Kidney (tissue), 13 donors: ENCODE measurements at regions not wholly inside any gene's neighbourhood (a gene's known extent, or its start where the extent isn't known, plus 50 kb on each side); places are given as distances from the start of the nearest gene placed in this dataset.
A peak's percentile ranks its signal among the peaks of the same experiment; 100 is the strongest.
"Not testable (repeated sequence)": the region's sequence is repeated elsewhere in the genome, so short reads cannot be mapped to it uniquely, and the experiment has no call there.

ENCODE experiments used
- DNase-seq, 5 donors: peaks; one replicate each; pipeline ENCODE4 v3.0.0-alpha.2; 2013 to 2020
- FAIRE-seq: peaks from 2 replicates; lab custom pipeline; 2012; peaks lifted over from hg19 to GRCh38; lab: Jason Lieb, UNC
- H3K27ac ChIP-seq, 2 donors: one replicate each; pipeline ENCODE4 v1.7.0; 2013; ENCODE audit warnings: low read depth in 2 of 2, low read length in 2 of 2, inconsistent platforms in 1 of 2
- H3K27me3 ChIP-seq: one replicate; pipeline ENCODE4 v1.7.1; 2013; ENCODE audit warnings: low read length, inconsistent platforms; ENCODE audit not compliant: control insufficient read depth, insufficient read depth
- H3K36me3 ChIP-seq, 3 donors: one replicate each; pipeline versions ENCODE4 v1.7.0 to v1.7.1; 2013; ENCODE audit warnings: low read length in 3 of 3, control low read depth in 1 of 3, inconsistent platforms in 1 of 3; ENCODE audit not compliant: insufficient read depth in 3 of 3, control insufficient read depth in 2 of 3
- H3K4me1 ChIP-seq, 3 donors: one replicate each; pipeline versions ENCODE4 v1.7.0 to v1.7.1; 2013; ENCODE audit warnings: low read length in 3 of 3, inconsistent platforms in 1 of 3, low read depth in 1 of 3; ENCODE audit not compliant: control insufficient read depth in 2 of 3, insufficient read depth in 2 of 3
- H3K4me3 ChIP-seq, 3 donors: one replicate each; pipeline versions ENCODE4 v1.7.0 to v1.8.1; 2013; ENCODE audit warnings: low read length in 3 of 3, control low read depth in 1 of 3, inconsistent platforms in 1 of 3
- H3K9ac ChIP-seq, 3 donors: one replicate each; pipeline versions ENCODE4 v1.7.0 to v1.7.1; 2013; ENCODE audit warnings: low read length in 3 of 3, control low read depth in 1 of 3, inconsistent platforms in 1 of 3
- H3K9me3 ChIP-seq, 3 donors: one replicate each; pipeline versions ENCODE4 v1.7.0 to v1.7.1; 2013; ENCODE audit warnings: low read length in 3 of 3, control low read depth in 1 of 3, inconsistent platforms in 1 of 3; ENCODE audit not compliant: control insufficient read depth in 2 of 3, insufficient read depth in 1 of 3
- intact Hi-C: fragments of 100-400 bp; cut with DNase I; formaldehyde crosslinking; loops from one replicate; pipeline ENCODE4 v1.11.1; 2022
- TF ChIP-seq, protein P1 (sequence below): IDR thresholded peaks from 3 replicates; pipeline ENCODE4 v1.5.1; 2012; ENCODE audit warnings: mild to moderate bottlenecking, moderate library complexity, borderline replicate concordance; ENCODE audit not compliant: insufficient read depth; ENCODE audit errors: extremely low read depth
- donor health status: control.
- donor health status: control.
- donor health status: control.
- donor health status: control.
- donor health status: control.
- donor health status: DM: yes; HTN: yes; CAD: no.
- donor health status: Normal renal cell carcinoma (clear cell type).

GRCh38 chr18:51355841-51356240 is 158.4 kb upstream of the MEX3C start:
- H3K9ac ChIP-seq = no peak overlapping the region
- no peaks in the 10 kb centered on the region for H3K36me3 ChIP-seq
- H3K4me3 ChIP-seq = no peak overlapping the region
- FAIRE-seq (no peak), DNase-seq (no peak)
- peaks cover 0 to under 1% (median 0%) of the 10 kb centered on the region in 3 donors for H3K4me1 ChIP-seq
- H3K27ac ChIP-seq = no peak overlapping the region
- intact Hi-C loops = no loop called here
- no peaks in the 10 kb centered on the region for H3K27me3 ChIP-seq
- TF ChIP-seq, protein P1, sequence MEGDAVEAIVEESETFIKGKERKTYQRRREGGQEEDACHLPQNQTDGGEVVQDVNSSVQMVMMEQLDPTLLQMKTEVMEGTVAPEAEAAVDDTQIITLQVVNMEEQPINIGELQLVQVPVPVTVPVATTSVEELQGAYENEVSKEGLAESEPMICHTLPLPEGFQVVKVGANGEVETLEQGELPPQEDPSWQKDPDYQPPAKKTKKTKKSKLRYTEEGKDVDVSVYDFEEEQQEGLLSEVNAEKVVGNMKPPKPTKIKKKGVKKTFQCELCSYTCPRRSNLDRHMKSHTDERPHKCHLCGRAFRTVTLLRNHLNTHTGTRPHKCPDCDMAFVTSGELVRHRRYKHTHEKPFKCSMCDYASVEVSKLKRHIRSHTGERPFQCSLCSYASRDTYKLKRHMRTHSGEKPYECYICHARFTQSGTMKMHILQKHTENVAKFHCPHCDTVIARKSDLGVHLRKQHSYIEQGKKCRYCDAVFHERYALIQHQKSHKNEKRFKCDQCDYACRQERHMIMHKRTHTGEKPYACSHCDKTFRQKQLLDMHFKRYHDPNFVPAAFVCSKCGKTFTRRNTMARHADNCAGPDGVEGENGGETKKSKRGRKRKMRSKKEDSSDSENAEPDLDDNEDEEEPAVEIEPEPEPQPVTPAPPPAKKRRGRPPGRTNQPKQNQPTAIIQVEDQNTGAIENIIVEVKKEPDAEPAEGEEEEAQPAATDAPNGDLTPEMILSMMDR = no peak
- no peaks in the 10 kb centered on the region for H3K9me3 ChIP-seq

- H3K4me3 ChIP-seq, FAIRE-seq, H3K9me3 ChIP-seq, H3K27ac ChIP-seq, H3K4me1 ChIP-seq, intact Hi-C loops, H3K27me3 ChIP-seq, H3K36me3 ChIP-seq, H3K9ac ChIP-seq, DNase-seq: not testable (repeated sequence)
These were observed 162.8 kb upstream of the MEX3C start for GRCh38 chr18:51360301-51360700.

GRCh38 chr18:51361130-51361860 is 163.8 kb upstream of the MEX3C start:
- DNase-seq (peak in 2 of 5 donors; percentile 30 to 31), FAIRE-seq (no peak)
- Histone ChIP-seq H3K4me1 (peaks cover 0 to 9% (median 5%) of the 10 kb centered on the region in 3 donors), H3K27ac (peak overlapping the region; percentile 1 to 24), H3K9ac (no peak overlapping the region), H3K9me3 (no peaks in the 10 kb centered on the region), H3K27me3 (no peaks in the 10 kb centered on the region), H3K4me3 (no peak overlapping the region), H3K36me3 (no peaks in the 10 kb centered on the region)
- intact Hi-C loops = no loop called here
- TF ChIP-seq, protein P1 = no peak

DNA sequence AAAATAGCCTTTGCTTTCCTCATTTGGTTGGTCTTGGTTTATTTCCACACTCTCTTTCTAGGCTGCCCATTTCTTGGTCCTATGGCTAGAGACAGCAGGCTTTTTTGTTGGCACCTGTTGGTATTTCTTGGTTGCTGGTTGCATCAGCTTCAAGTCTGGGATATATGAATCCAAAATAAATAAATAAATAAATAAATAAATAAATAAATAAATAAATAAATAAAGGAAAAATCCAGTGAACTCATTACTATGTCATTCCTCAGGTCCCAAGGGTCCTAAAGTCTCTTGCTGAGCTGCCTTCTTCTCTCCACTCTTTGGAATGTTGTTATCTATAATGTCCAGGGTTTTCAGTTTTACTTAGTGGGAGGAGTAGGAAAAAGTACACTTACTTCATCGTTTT is 165.9 kb upstream of the MEX3C start:
- no peaks in the 10 kb centered on the region for H3K27me3 ChIP-seq
- TF ChIP-seq, protein P1 = no peak
- H3K9ac ChIP-seq = no peak overlapping the region
- no peak overlapping the region for H3K4me3 ChIP-seq
- H3K4me1 ChIP-seq = peaks cover 0 to 9% (median 5%) of the 10 kb centered on the region in 3 donors
- H3K9me3 ChIP-seq = no peaks in the 10 kb centered on the region
- no peaks in the 10 kb centered on the region for H3K36me3 ChIP-seq
- no peak for FAIRE-seq
- intact Hi-C loops = no loop called here
- H3K27ac ChIP-seq = no peak overlapping the region
- no peak for DNase-seq
